Posterior vena cava (tissue), 2 donors: ENCODE measurements at regions not wholly inside any gene's neighbourhood (a gene's known extent, or its start where the extent isn't known, plus 50 kb on each side); places are given as distances from the start of the nearest gene placed in this dataset.

Experiments used
- DNase-seq: peaks from one replicate; pipeline ENCODE4 v3.0.0-alpha.2; 2020; ENCODE audit warnings: low spot score
- intact Hi-C, 2 donors: fragments of 100-400 bp; cut with DNase I; formaldehyde crosslinking; loops; one replicate each; pipeline versions ENCODE4 v1.14.1 to v1.14.2; 2022 to 2023
- donor health status: DM: yes; HTN: yes; CAD: no.
- donor health status: DM: yes; HTN: yes; CAD: no.

DNA sequence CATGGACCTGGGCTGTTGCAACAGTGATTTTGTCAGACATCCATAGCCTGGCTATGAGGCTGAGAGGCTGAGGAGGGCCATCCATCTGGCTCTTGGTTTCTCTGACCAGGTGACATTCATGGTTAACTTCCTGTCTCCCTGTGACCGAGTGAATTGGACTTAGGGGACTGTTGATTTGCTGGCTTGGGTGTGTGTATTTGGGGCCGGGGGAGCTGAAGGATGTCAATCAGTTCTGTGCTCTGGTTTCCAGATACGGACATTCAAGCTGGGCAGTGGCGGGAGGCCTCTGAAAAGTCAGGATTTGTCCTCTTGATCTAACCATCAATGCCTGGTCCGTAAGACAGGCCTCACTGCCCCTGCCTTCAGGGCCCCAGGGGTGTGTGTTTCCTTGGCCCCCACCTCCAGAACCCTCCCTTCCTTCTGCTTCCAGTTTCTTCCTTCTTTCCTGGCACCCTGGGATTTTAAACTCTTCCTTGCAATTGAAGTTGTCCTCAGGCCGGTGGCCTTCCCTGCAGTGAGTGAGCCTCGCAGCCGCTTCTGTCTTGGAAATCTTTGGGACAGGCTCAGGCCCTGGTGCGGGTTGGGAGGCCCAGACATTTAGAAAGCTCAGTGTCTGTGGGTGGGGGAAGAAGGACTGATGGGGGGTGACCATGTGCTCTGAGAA, 54.7 kb upstream of the HAAO start:
- intact Hi-C loops, result no loop called here
- no peak for DNase-seq

DNA sequence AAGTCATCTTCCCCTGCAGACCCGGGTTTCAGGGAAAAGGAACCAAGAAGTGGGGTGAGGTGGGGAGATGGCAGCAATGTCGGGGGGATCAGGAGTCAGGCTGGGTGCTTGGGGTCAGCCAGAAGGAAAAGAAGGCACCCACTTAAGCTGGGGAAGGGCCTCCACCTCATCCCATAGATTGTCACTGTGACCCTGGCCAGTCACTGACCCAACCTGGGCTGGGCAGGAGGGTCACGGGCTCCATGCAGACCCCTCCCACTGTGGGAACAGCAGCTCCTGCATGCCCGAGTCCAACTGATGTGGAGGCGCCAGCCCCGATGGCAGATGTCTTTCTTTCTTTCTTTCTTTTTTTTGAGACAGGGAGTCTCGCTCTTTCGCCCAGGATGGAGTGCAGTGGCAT, 53.6 kb upstream of the HAAO start:
- intact Hi-C loops, result no loop called here
- DNase-seq, result no peak

DNA sequence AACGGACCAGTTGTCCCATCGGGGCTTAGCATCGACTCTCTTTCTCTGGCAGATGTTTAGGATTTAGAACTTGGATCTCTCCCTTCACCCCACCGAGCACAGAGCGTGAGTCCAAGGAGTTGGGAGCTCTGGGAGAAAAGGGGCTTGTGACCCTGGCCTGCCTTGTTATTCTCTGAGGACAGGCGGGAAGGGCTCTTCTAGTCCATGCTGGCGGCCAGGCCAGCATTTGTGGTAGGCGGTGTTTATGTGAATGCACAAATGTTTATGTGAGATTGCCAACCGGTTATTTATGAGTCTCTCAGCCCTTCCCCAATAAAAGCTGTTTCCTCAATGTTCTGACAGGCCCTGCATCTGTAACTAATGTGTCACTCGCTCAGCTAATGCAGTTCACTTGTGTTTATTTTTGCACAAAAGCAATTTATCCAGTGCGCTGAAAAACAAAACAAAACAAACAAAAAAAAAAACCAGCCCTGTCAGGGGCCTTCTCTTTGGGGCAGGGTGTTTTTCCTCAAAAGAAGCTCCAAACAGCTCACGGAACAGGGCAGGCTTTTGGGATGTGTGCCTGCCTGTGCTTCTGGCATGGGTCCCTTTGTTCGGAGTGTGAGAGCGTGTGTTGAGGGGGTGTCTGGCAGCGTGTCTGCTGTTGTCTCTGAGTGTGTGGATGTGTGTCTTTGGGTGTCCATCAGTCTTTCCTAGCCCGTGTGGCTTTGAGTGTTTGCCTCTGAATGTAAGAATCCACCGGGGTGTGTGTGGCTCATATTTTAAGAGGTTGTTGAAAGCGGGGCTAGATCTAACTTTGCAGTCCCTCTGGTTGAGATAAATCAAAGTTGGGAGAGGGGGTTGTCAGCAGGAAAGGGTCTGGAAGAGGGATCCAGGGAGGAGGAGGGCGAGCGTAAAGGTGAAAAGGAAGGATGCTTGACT, 52.8 kb upstream of the HAAO start:
- DNase-seq, result no peak
- intact Hi-C loops, result no loop called here

DNA sequence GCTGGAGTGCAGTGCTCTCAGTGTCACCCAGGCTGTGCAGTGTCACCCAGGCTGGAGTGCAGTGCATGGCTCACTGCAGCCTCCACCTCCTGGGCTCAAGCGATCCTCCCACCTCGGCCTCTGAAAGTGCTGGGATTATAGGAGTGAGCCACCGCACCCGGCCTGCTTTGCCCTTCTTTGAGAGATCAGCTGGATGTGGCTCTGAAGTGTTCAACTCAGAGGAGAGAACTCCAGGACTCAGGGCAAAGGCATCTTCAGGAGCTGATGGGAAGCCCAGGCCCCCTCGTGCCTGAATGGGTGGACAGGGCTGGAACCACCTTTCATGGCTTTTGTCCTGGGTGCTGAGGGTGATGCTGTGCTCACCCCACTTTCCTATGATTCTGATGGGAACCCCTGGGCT, 52.0 kb upstream of the HAAO start:
- no peak for DNase-seq
- intact Hi-C loops, result no loop called here

DNA sequence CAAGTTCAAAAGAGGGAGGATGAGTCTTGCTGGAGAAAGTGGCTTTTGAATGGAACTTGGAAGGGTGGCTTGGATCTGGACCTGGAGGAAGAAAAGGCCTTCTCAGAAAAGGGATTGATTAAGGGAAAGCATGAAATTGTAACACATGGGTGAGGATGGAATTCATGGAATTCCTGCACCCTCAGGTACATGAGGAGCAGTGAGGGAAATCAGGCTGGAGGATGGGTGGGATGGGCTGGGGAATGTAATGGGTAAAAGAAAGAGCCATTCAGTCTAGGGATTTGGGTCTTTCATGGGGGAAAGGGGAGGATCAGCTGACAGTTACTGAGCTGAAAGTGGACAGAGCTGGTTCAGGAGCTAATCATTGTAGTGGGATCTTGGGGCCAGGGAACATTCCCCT, 51.2 kb upstream of the HAAO start:
- DNase-seq, result no peak
- intact Hi-C loops, result no loop called here

DNA sequence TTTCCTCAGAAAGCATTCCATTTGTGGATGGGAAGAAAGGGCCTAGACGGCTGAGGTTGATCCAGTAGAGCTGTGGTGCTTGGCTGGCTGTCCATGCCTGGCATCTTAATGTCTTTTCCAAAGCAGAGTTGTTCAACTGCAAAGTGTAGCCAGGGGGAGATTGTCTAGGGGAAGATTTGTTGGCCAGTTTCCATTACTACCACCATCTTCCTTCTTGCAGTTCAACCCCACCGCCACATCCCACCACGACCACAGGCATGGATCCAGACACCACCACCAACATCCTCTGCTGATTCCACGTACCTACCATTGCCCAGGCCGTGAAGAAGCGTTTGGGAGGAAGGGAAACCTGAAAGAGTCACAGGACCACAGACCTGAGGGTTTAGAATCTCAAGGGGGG, 50.7 kb upstream of the HAAO start:
- DNase-seq, result no peak
- intact Hi-C loops, result no loop called here

DNA sequence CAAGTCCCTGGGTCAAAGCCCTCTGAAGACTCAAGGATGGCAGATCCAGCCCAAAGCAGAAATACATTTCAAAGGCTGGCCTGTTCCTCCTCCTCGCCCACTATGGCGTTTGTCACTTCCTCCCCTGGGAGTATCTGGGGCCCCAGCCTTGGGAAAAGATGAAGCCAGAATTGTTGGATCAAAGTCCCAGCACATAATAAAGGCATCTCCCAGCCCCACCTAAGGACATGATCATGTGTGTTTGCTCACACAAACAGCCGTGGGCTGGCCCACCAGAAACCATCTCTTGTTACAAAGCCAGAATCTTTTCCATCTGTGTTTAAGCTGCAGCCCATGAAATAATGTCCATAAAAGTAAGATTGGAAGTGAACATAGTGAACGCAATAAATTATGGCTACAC, 50.1 kb upstream of the HAAO start:
- intact Hi-C loops, result no loop called here
- DNase-seq, result no peak
